Right lobe of liver (tissue), 4 donors: ENCODE measurements at regions not wholly inside any gene's neighbourhood (a gene's known extent, or its start where the extent isn't known, plus 50 kb on each side); places are given as distances from the start of the nearest gene placed in this dataset.

Experiments
- CTCF ChIP-seq, 4 donors: fragments of 200-600 bp in 3 of 4; fragments of 450-650 bp in 1 of 4; IDR thresholded peaks; one replicate each; pipeline versions ENCODE4 v1.5.1 to v1.8.0; 2016 to 2022; ENCODE audit warnings: antibody characterized with exemption in 4 of 4, mild to moderate bottlenecking in 2 of 4
- POLR2A ChIP-seq: fragments of 450-650 bp; IDR thresholded peaks from one replicate; pipeline ENCODE4 v1.6.1; 2017; ENCODE audit warnings: antibody characterized with exemption, mild to moderate bottlenecking
- donor health status: DM: no; HTN: no; CAD: no.
- donor health status: DM: no; HTN: no; CAD: no.
- donor health status: DM: no; HTN: yes; CAD: no.

DNA sequence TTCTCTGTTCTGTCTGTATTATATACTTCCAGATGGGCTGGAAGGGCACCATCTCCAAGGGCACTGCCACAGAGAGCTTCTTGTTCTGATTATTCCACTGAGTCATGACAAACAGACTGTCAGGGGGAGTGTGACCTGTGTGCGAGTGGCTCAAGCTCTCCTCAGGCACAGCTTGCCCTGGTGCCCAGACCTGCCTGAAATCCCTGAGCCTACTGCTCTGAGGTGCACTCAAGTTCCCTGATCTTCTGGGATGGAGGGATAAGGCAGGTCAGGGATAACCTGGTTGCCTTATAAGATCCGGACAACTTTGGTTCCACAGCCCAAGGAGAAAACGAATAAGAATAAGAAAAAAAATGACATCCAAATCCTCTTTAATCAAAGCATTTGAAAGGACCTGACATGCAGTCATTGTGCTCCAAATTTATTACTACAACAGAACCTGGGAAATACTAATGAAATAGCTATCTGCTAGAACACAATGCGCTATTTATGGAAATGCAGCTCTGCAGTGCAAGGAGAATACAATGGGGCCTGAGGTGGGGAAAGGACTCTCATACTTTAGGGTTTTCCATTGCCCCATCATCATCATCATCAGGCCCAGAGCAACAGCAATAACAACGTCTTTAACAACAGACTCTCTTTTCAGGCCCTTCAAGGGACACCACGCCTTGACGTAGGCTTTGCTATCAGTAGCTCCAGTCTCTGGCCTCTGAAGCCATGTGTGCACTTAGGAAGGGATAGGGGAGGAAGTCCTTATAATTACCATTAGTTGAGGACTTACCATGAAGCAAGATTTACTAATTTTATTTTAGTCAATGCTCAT, 217.1 kb upstream of the KIRREL3 start:
- TF ChIP-seq CTCF (IDR thresholded peaks at IDR 0.05), result no peak
- TF ChIP-seq POLR2A, result no peak
